ENCODE measurements at regions not wholly inside any gene's neighbourhood (a gene's known extent, or its start where the extent isn't known, plus 50 kb on each side); places are given as distances from the start of the nearest gene placed in this dataset.

DNA sequence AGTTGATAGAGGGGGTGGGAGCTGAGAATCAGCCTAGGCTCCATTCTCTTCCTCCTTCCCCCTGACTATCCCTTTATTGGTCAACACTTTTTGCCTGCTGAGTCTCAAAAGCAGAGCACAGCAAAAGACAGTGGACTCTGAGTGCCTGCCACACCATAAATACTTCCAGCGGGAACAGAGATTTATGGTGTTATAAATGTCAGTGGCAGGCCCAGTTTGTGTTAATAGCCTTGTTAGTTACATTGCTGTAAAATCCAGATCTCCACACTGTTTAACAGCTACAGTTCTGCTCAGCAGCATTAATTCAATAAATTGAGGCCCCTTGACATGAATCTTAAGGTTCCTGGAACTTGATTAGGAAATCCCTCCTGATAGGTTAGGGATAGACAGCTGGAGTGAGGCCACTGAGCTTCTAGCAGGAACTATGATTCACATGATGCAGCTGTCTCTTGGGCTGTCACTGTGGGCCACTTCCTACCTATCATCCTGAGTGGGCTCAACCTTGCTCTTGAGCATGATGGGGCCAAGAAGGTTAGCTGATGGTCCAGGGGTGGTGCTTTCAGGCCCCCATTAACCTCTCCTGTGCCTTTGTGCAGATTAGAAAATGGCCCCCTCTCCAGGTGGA, 295.2 kb upstream of the SRRM4 start:
- no peak for DNase-seq
- no peaks in the 10 kb centered on the region for H3K27me3 ChIP-seq (ENCODE audit: insufficient read depth, low read length, poor library complexity)
- no peak overlapping the region for H3K9ac ChIP-seq (ENCODE audit: low read depth, low read length)
- H2AFZ ChIP-seq (ENCODE audit: low read depth, low read length): no peak overlapping the region
- H3K4me1 ChIP-seq (ENCODE audit: insufficient read depth, low read length): no peaks in the 10 kb centered on the region
- H3K9me3 ChIP-seq (ENCODE audit: insufficient read depth, low read length, severe bottlenecking): no peaks in the 10 kb centered on the region
- H3K4me2 ChIP-seq (ENCODE audit: insufficient read depth, low read length): no peak overlapping the region
- no peak for ATAC-seq (ENCODE audit: insufficient read depth, low read depth)
- H3K36me3 ChIP-seq (ENCODE audit: insufficient read depth, low read length): no peaks in the 10 kb centered on the region
- H3K4me3 ChIP-seq (ENCODE audit: low read depth in 1 of 2, low read length in 2 of 2): no peak overlapping the region
- TF ChIP-seq EZH2 (IDR thresholded peaks at IDR 0.05; ENCODE audit: borderline replicate concordance, low read depth, low read length, severe bottlenecking) (no peak), CTCF (IDR thresholded peaks at IDR 0.05; ENCODE audit: borderline replicate concordance, extremely low read depth, low read length, poor library complexity, severe bottlenecking) (no peak)
- no peak overlapping the region for H3K27ac ChIP-seq (ENCODE audit: low read length)
- no peaks in the 10 kb centered on the region for H3K79me2 ChIP-seq (ENCODE audit: insufficient read depth, low read length)
- no peaks in the 10 kb centered on the region for H4K20me1 ChIP-seq (ENCODE audit: insufficient read depth, low read length)

DNA sequence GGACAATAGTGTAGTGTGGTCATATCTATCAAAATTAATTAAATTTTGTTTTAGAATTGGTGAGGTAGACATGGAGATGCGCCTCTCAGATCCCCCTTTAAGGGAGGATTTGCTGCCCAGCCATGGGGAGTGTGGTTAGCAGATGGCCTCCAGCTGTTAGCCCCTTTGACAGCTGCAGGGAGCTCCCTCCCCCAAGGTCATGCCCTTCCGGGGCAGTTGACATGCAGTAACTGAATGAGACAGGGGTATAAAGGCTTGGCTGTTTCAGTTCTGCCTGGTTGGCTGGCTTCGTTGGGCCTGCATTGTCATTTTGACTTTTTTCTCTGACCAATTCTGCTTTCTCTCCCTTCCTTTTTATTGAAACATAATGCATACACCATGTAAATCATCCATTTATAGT, 291.5 kb upstream of the SRRM4 start:
- no peaks in the 10 kb centered on the region for H4K20me1 ChIP-seq (ENCODE audit: insufficient read depth, low read length)

DNA sequence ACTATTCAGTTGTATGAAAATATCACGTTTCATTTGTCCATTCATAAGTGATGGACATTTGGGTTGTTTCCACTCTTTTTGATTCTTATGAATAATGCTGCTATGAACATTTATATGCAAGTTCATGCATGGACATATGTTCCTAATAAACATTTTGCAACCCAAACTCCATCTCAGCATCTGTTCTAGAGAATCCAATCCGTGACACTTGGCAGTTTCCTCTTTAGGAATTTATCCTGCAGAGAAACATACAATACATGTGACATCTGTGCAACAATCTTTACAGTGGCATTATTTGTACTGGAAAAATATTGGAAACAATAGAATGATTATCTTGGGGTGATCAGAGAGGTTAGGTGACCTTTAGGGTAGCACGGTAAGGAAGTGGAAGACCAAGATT, 290.8 kb upstream of the SRRM4 start:
- H3K4me2 ChIP-seq (ENCODE audit: insufficient read depth, low read length): no peak overlapping the region
- DNase-seq: no peak

More for the DNA sequence above, 291.5 kb upstream of the SRRM4 start:
- no peak overlapping the region for H3K4me3 ChIP-seq (ENCODE audit: low read depth in 1 of 2, low read length in 2 of 2)
- no peak for DNase-seq
- no peaks in the 10 kb centered on the region for H3K9me3 ChIP-seq (ENCODE audit: insufficient read depth, low read length, severe bottlenecking)
- H3K27ac ChIP-seq (ENCODE audit: low read length): no peak overlapping the region
- TF ChIP-seq EZH2 (IDR thresholded peaks at IDR 0.05; ENCODE audit: borderline replicate concordance, low read depth, low read length, severe bottlenecking) (no peak), CTCF (IDR thresholded peaks at IDR 0.05; ENCODE audit: borderline replicate concordance, extremely low read depth, low read length, poor library complexity, severe bottlenecking) (no peak)
- no peaks in the 10 kb centered on the region for H3K4me1 ChIP-seq (ENCODE audit: insufficient read depth, low read length)
- no peak overlapping the region for H3K9ac ChIP-seq (ENCODE audit: low read depth, low read length)
- no peak for ATAC-seq (ENCODE audit: insufficient read depth, low read depth)
- H3K36me3 ChIP-seq (ENCODE audit: insufficient read depth, low read length): no peaks in the 10 kb centered on the region
- no peak overlapping the region for H2AFZ ChIP-seq (ENCODE audit: low read depth, low read length)
- no peaks in the 10 kb centered on the region for H3K27me3 ChIP-seq (ENCODE audit: insufficient read depth, low read length, poor library complexity)
- H3K4me2 ChIP-seq (ENCODE audit: insufficient read depth, low read length): no peak overlapping the region
- no peaks in the 10 kb centered on the region for H3K79me2 ChIP-seq (ENCODE audit: insufficient read depth, low read length)

More for the DNA sequence above, 290.8 kb upstream of the SRRM4 start:
- Histone ChIP-seq H3K36me3 (ENCODE audit: insufficient read depth, low read length) (no peaks in the 10 kb centered on the region), H4K20me1 (ENCODE audit: insufficient read depth, low read length) (no peaks in the 10 kb centered on the region), H3K27me3 (ENCODE audit: insufficient read depth, low read length, poor library complexity) (no peaks in the 10 kb centered on the region), H2AFZ (ENCODE audit: low read depth, low read length) (no peak overlapping the region), H3K9ac (ENCODE audit: low read depth, low read length) (no peak overlapping the region), H3K27ac (ENCODE audit: low read length) (no peak overlapping the region), H3K79me2 (ENCODE audit: insufficient read depth, low read length) (no peaks in the 10 kb centered on the region), H3K9me3 (ENCODE audit: insufficient read depth, low read length, severe bottlenecking) (no peaks in the 10 kb centered on the region), H3K4me3 (ENCODE audit: low read depth in 1 of 2, low read length in 2 of 2) (no peak overlapping the region), H3K4me1 (ENCODE audit: insufficient read depth, low read length) (no peaks in the 10 kb centered on the region)
- ATAC-seq (ENCODE audit: insufficient read depth, low read depth): no peak
- TF ChIP-seq EZH2 (IDR thresholded peaks at IDR 0.05; ENCODE audit: borderline replicate concordance, low read depth, low read length, severe bottlenecking): no peak
- TF ChIP-seq CTCF (IDR thresholded peaks at IDR 0.05; ENCODE audit: borderline replicate concordance, extremely low read depth, low read length, poor library complexity, severe bottlenecking): no peak
